Brain microvascular endothelial cell (primary cell): ENCODE measurements at regions not wholly inside any gene's neighbourhood (a gene's known extent, or its start where the extent isn't known, plus 50 kb on each side); places are given as distances from the start of the nearest gene placed in this dataset.

ENCODE experiments used
- DNase-seq: peaks from one replicate; pipeline ENCODE4 v3.0.0-alpha.2; 2020
- H3K27ac ChIP-seq: fragments of 250-450 bp; sonication (Bioruptor Pico); 2 replicates; pipeline ENCODE4 v1.5.1; 2020; ENCODE audit warnings: mild to moderate bottlenecking, moderate library complexity
- H3K27me3 ChIP-seq: fragments of 250-450 bp; sonication (Bioruptor Pico); replicated peaks from 2 replicates; pipeline ENCODE4 v1.5.1; 2020; ENCODE audit warnings: mild to moderate bottlenecking
- H3K36me3 ChIP-seq: fragments of 250-450 bp; sonication (Bioruptor Pico); replicated peaks from 2 replicates; pipeline ENCODE4 v1.5.1; 2020; ENCODE audit warnings: mild to moderate bottlenecking
- H3K4me3 ChIP-seq: 2 replicates; pipeline ENCODE4 v1.5.1; 2011; ENCODE audit warnings: low read depth, mild to moderate bottlenecking, control low read depth, low read length, moderate library complexity
- in situ Hi-C: cut with HindIII; loops from 2 replicates; pipeline ENCODE4 v1.10.0; 2017; ENCODE audit warnings: low sequenced_read_pairs, low pct_ligation_motif_present
- TF ChIP-seq, protein P1 (sequence below): IDR thresholded peaks from 2 replicates; pipeline ENCODE4 v1.5.1; 2011; ENCODE audit warnings: low read depth, mild to moderate bottlenecking, moderate library complexity, low read length, control low read depth, inconsistent platforms; ENCODE audit errors: missing control alignments

DNA sequence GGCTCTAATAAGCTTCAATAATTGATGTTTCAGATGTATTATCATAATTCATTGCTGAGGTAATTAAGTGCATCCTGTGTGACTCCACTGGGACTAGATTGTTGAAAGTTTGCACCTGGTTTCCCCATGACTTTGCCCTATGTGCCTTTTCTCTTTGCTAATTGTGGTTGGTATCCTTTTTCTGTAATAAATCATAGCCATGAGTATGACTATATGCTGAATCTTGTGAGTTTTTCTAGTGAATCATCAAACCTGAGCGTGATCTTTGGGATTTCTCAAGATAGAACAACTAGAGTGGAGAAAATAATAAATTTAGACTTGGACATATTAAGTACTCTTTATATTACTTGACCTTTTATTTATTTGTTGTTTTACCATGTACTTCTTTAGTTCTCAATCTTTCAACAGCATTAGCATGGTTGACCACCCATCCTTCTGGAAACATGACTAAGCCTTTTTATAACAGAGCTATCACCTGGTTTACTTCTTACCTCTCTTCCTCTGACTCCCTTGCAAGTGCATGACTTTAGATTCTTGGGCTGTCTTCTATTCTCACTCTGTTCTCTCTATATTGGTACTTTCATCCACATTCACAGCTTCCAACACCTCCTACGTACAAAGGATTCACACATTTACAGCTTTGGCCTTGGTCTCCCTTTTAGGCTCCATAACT, 239.6 kb upstream of the TAS2R1 start:
- H3K27ac ChIP-seq, result peak overlapping the region; percentile 41
- no peaks in the 10 kb centered on the region for H3K36me3 ChIP-seq
- H3K27me3 ChIP-seq, result no peaks in the 10 kb centered on the region
- H3K4me3 ChIP-seq, result no peak overlapping the region
- TF ChIP-seq, protein P1, sequence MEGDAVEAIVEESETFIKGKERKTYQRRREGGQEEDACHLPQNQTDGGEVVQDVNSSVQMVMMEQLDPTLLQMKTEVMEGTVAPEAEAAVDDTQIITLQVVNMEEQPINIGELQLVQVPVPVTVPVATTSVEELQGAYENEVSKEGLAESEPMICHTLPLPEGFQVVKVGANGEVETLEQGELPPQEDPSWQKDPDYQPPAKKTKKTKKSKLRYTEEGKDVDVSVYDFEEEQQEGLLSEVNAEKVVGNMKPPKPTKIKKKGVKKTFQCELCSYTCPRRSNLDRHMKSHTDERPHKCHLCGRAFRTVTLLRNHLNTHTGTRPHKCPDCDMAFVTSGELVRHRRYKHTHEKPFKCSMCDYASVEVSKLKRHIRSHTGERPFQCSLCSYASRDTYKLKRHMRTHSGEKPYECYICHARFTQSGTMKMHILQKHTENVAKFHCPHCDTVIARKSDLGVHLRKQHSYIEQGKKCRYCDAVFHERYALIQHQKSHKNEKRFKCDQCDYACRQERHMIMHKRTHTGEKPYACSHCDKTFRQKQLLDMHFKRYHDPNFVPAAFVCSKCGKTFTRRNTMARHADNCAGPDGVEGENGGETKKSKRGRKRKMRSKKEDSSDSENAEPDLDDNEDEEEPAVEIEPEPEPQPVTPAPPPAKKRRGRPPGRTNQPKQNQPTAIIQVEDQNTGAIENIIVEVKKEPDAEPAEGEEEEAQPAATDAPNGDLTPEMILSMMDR, result no peak
- peak; percentile 51 for DNase-seq
- in situ Hi-C loops, result no loop called here

DNA sequence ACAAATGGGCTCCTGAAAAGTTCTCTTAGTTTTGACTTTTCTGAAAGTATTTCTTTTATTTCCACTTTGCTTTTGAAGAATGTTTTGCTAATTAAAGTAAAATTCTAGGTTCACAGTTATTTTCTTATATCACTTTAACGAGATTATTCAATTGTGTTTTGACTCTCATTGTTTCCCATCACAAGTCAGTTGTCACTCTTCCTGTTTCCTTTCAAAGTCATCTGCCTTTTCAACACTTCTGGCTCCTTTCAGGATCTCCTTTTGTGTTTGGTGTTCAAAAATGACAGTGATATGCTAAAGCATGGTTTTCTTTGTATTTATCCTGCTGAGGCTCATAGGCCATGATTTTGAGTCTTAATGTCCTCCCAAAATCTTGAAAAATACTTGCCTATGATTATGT, 235.4 kb upstream of the TAS2R1 start:
- TF ChIP-seq, protein P1, result no peak
- H3K27me3 ChIP-seq, result no peaks in the 10 kb centered on the region
- H3K36me3 ChIP-seq, result no peaks in the 10 kb centered on the region
- H3K27ac ChIP-seq, result no peak overlapping the region
- in situ Hi-C loops, result no loop called here
- no peak for DNase-seq
- H3K4me3 ChIP-seq, result no peak overlapping the region

DNA sequence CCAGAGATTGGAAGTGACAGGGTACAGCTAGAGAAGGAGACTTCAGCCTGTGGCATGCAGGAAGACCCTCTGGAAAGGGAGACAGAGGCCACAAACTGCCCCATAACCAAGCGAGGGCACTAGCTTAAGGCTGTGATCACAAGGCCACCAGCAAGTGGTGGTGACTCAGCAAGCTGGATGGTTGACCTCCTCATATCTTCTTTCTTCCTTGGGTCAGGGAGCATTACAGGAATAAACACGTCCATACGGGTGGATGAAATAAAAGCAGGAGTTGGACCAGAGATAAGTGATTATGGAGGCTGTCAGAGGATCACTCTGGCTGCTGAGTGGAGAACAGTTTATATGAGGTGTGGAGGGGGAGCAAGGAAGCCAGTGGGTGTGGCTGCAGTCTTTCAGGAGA, 234.6 kb upstream of the TAS2R1 start:
- TF ChIP-seq, protein P1, result no peak
- H3K27ac ChIP-seq, result no peak overlapping the region
- no peaks in the 10 kb centered on the region for H3K27me3 ChIP-seq
- in situ Hi-C loops, result no loop called here
- H3K4me3 ChIP-seq, result no peak overlapping the region
- DNase-seq, result no peak
- no peaks in the 10 kb centered on the region for H3K36me3 ChIP-seq

DNA sequence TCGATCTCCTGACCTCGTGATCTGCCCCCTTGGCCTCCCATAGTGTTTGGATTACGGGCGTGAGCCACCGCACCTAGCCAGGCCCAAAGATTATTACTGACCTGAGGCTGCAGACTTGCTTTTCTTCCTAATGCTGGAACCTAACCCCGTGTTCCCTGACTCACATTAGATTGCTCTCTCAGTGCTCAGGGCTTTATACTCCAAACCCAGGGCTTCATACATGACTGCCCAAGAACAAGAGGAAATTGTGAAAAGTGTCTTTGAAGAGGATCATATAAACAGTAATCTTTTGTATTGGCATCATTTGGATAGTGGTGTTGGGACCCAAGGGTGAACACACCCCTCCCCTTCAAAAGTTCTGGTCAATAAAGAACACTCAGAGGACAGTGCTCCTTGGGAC, 233.3 kb upstream of the TAS2R1 start:
- no peaks in the 10 kb centered on the region for H3K27me3 ChIP-seq
- no peaks in the 10 kb centered on the region for H3K36me3 ChIP-seq
- TF ChIP-seq, protein P1, result no peak
- no peak overlapping the region for H3K27ac ChIP-seq
- no peak for DNase-seq
- in situ Hi-C loops, result no loop called here
- no peak overlapping the region for H3K4me3 ChIP-seq

DNA sequence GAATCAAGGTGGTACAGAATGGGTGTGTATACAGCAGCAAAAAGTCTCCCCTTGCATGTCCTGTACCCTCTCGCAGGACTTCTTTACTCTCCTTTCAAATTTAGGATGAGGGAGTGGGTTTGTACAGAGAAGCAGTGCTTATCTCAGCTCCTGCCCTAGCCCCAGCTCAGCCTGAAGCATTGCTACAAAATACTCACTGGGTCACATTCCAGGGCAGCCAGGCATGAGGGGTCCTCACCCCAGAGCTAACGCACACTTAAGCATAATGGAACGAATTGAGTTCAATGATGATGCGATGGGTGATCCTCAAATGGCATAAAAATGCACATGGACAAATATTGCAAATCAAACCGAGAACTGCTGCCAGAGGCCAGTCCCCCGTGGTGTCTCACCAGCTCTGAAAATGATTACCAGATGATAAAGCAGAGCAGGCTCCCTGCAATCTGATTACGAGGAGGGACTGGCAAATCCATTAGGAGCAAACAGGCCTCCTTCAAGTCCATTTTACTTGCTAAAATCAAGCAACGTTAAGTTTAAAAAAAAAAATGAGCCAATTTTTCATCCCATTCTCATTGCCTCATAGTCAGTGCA, 231.6 kb upstream of the TAS2R1 start:
- peak; percentile 2 for DNase-seq
- Histone ChIP-seq H3K27me3 (no peaks in the 10 kb centered on the region), H3K36me3 (no peaks in the 10 kb centered on the region), H3K27ac (no peak overlapping the region), H3K4me3 (no peak overlapping the region)
- TF ChIP-seq, protein P1, result no peak
- in situ Hi-C loops, result no loop called here

DNA sequence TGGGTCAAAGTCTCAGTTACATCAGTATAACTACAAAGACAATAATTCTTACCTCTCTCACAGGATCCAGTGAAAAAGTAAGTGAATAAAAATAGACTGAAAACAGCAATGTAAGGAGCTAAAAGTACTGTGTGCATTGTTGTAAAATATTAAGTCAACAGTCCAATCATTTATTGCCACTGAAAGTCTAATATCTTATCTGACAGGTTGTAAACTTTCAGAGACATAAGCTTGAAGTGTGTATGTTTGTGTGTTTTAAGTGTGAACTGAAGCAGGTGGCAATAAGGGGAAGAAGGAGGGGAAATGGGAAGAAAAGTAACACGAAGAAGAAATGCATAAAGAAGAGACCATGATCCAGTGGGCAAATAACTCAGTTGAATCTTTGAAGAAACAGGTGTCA, 229.7 kb upstream of the TAS2R1 start:
- Histone ChIP-seq H3K36me3 (no peaks in the 10 kb centered on the region), H3K27me3 (no peaks in the 10 kb centered on the region), H3K4me3 (no peak overlapping the region), H3K27ac (no peak overlapping the region)
- DNase-seq, result no peak
- TF ChIP-seq, protein P1, result no peak
- in situ Hi-C loops, result no loop called here
